Stomach (tissue), 8 donors: ENCODE measurements at regions not wholly inside any gene's neighbourhood (a gene's known extent, or its start where the extent isn't known, plus 50 kb on each side); places are given as distances from the start of the nearest gene placed in this dataset.
A peak's percentile ranks its signal among the peaks of the same experiment; 100 is the strongest.

Source experiments
- DNase-seq, 2 donors: peaks; one replicate each; pipeline versions ENCODE4 v3.0.0 to v3.0.0-alpha.2; 2013 to 2019
- H3K27ac ChIP-seq, 5 donors: fragments of 200-600 bp in 4 of 5; sonication (generic) in 4 of 5; one replicate each; pipeline ENCODE4 v1.5.1; 2013 to 2019; ENCODE audit warnings: mild to moderate bottlenecking in 1 of 5, moderate library complexity in 1 of 5
- H3K27me3 ChIP-seq, 3 donors: fragments of 200-600 bp; sonication (generic); one replicate each; pipeline ENCODE4 v1.5.1; 2017 to 2019; ENCODE audit warnings: mixed run types in 1 of 3
- H3K36me3 ChIP-seq, 4 donors: fragments of 200-600 bp; sonication (generic); 1 replicate in 3 of 4; 2 replicates in 1 of 4; pipeline ENCODE4 v1.5.1; 2016 to 2019
- H3K4me1 ChIP-seq, 4 donors: fragments of 200-600 bp; sonication (generic); one replicate each; pipeline ENCODE4 v1.5.1; 2016 to 2019
- H3K4me3 ChIP-seq, 4 donors: fragments of 200-600 bp; sonication (generic) in 3 of 4; one replicate each; pipeline ENCODE4 v1.5.1; 2016 to 2019; ENCODE audit warnings: mild to moderate bottlenecking in 1 of 4
- H3K9me3 ChIP-seq, 4 donors: fragments of 200-600 bp; sonication (generic); one replicate each; pipeline ENCODE4 v1.5.1; 2016 to 2019
- EP300 ChIP-seq: sonication (generic); formaldehyde crosslinking; IDR thresholded peaks from one replicate; pipeline ENCODE4 v1.6.1; 2017; ENCODE audit warnings: antibody characterized with exemption
- POLR2A ChIP-seq, 4 donors: fragments of 450-650 bp; IDR thresholded peaks; one replicate each; pipeline ENCODE4 v1.6.1; 2016; ENCODE audit warnings: antibody characterized with exemption in 4 of 4, control low read depth in 2 of 4, mild to moderate bottlenecking in 1 of 4, moderate library complexity in 1 of 4
- POLR2AphosphoS5 ChIP-seq, 3 donors: sonication (generic); formaldehyde crosslinking; IDR thresholded peaks; one replicate each; pipeline ENCODE4 v1.6.1; 2016; ENCODE audit warnings: antibody characterized with exemption in 3 of 3
- WGBS, 5 donors: extraction: QIAGEN DNeasy Blood & Tissue Kit in 3 of 5; methylation state at CpG; one replicate each; pipeline versions ENCODE4 v1.1.5 to v1.1.7; 2013 to 2018; 5-methylcytosine and 5-hydroxymethylcytosine counted together
- intact Hi-C: fragments of 100-400 bp; cut with DNase I; formaldehyde crosslinking; loops from one replicate; pipeline ENCODE4 v1.15.1; 2023; ENCODE audit warnings: low total_unique reads
- TF ChIP-seq, protein P1 (sequence below), 7 experiments: fragments of 450-650 bp in 4 of 7; fragments of 200-600 bp in 3 of 7; sonication (generic) in 3 of 7; IDR thresholded peaks; one replicate each; pipeline ENCODE4 v1.5.1; 2016 to 2019; ENCODE audit warnings: antibody characterized with exemption in 7 of 7, control low read depth in 2 of 7, mild to moderate bottlenecking in 1 of 7
- donor health status: healthy with polysubstance abuse.
- donor health status: Bipolar disorder and iron deficiency.
- donor health status: healthy.

DNA sequence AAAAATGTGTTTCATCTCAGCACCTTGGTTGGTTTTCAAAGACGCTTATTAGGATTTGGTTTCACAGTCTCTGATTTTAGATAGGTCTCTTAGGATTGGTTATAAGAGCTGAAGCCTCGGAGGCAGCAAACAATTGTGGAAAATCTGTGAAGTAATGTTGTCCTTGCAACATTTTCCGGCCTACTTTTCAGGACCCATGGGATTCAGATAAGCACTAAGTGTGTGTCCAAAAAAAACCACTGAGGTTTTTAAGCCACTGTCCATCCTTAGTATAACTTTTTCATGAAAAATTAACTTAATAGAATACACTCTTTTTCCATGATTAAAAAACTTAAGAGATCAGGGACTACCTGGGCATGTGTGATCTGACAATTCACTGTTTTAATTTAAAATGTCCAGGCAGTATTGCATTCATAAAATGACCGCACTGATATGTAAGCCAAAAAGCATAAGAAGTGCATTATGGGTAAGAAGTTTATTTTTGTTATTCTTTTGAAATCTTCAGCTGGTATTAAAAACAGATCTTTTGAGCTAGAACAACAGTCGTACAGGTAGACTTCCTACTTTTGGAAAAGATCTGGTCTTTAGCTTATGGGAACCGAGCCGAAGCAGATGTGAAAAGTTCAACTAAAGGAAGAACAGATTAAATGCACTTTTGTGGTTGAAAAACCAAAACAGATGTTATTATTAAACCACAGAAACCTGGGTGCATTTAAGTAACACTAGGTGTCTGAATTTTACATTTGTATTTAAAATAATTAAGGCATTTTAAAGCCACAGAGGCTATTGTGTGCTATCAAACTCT, 479.4 kb upstream of the ZEB2 start:
- DNase-seq, result no peak
- Histone ChIP-seq H3K36me3 (no peaks in the 10 kb centered on the region), H3K4me1 (no peaks in the 10 kb centered on the region), H3K9me3 (no peaks in the 10 kb centered on the region), H3K4me3 (no peak overlapping the region), H3K27ac (no peak overlapping the region), H3K27me3 (no peaks in the 10 kb centered on the region)
- intact Hi-C loops, result no loop called here
- WGBS, 5 donors, result 76 to 88% (median 86%) methylated on average over 7 of the region's 7 CpGs
- TF ChIP-seq EP300 (no peak), POLR2A (IDR thresholded peaks at IDR 0.05) (no peak), POLR2AphosphoS5 (IDR thresholded peaks at IDR 0.05) (no peak)
- TF ChIP-seq, protein P1, sequence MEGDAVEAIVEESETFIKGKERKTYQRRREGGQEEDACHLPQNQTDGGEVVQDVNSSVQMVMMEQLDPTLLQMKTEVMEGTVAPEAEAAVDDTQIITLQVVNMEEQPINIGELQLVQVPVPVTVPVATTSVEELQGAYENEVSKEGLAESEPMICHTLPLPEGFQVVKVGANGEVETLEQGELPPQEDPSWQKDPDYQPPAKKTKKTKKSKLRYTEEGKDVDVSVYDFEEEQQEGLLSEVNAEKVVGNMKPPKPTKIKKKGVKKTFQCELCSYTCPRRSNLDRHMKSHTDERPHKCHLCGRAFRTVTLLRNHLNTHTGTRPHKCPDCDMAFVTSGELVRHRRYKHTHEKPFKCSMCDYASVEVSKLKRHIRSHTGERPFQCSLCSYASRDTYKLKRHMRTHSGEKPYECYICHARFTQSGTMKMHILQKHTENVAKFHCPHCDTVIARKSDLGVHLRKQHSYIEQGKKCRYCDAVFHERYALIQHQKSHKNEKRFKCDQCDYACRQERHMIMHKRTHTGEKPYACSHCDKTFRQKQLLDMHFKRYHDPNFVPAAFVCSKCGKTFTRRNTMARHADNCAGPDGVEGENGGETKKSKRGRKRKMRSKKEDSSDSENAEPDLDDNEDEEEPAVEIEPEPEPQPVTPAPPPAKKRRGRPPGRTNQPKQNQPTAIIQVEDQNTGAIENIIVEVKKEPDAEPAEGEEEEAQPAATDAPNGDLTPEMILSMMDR (IDR thresholded peaks at IDR 0.05), result no peak

DNA sequence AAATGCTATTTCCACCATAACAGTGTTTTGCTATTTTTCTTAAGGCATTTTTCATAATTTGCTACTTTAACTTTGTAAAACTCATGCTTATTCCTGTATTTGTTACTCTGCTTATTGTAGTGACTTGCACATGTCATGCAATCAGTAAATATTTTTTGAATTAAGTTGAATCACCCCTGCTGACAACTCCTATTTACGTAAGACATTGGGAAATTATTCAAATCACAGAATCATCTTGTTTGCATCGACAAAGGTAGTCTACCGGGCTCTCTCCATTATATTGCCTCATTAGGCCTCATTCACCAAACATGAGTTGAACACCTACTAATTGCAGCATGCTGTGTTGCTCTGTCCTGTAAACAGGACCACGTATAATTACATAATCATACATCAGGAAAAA, 478.5 kb upstream of the ZEB2 start:
- H3K4me1 ChIP-seq, result no peaks in the 10 kb centered on the region
- H3K27me3 ChIP-seq, result no peaks in the 10 kb centered on the region
- H3K27ac ChIP-seq, result no peak overlapping the region
- TF ChIP-seq, protein P1 (IDR thresholded peaks at IDR 0.05), result no peak
- TF ChIP-seq EP300 (no peak), POLR2A (IDR thresholded peaks at IDR 0.05) (no peak), POLR2AphosphoS5 (IDR thresholded peaks at IDR 0.05) (no peak)
- no peak for DNase-seq
- H3K4me3 ChIP-seq, result no peak overlapping the region
- no peaks in the 10 kb centered on the region for H3K36me3 ChIP-seq
- intact Hi-C loops, result no loop called here
- WGBS, 5 donors, result 68 to 73% (median 71%) methylated on average over 4 of the region's 4 CpGs
- H3K9me3 ChIP-seq, result no peaks in the 10 kb centered on the region

DNA sequence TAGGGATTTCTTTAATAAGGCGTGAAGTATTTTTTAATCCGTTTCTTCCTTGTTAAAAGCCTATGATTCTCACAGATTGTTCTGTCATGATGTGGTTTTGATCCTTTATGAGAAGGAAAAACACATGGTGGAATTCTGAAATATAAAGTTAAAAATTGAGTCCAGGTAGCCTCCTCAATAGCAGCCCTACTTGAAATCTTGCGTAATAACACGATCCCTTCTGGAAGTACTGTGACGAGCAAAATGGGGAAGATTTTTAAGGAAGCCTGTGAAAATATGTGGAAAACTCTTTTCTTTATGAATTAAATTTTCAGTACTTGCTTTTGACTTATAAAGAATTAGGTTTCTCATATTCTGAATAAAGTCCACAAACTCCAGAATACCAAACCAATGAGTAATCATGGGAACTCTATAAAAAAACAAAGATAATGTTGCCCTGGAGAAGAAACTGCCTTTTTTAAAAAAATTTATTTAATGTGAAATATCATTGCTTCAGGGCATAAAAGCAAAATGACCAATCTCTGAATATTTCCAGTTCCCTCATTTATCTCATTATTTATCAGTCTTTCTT, 476.4 kb upstream of the ZEB2 start:
- no peaks in the 10 kb centered on the region for H3K9me3 ChIP-seq
- peak in 1 of 2 donors; percentile 3 for DNase-seq
- H3K4me1 ChIP-seq, result no peaks in the 10 kb centered on the region
- 64 to 73% (median 70%) methylated on average over 5 of the region's 5 CpGs for WGBS, 5 donors
- no peaks in the 10 kb centered on the region for H3K36me3 ChIP-seq
- TF ChIP-seq EP300, result no peak
- no peak for TF ChIP-seq POLR2A (IDR thresholded peaks at IDR 0.05)
- TF ChIP-seq, protein P1 (IDR thresholded peaks at IDR 0.05), result no peak
- TF ChIP-seq POLR2AphosphoS5 (IDR thresholded peaks at IDR 0.05), result no peak
- intact Hi-C loops, result no loop called here
- no peaks in the 10 kb centered on the region for H3K27me3 ChIP-seq
- H3K27ac ChIP-seq, result peak overlapping the region in 2 of 5 donors; percentile 3 to 37
- no peak overlapping the region for H3K4me3 ChIP-seq

DNA sequence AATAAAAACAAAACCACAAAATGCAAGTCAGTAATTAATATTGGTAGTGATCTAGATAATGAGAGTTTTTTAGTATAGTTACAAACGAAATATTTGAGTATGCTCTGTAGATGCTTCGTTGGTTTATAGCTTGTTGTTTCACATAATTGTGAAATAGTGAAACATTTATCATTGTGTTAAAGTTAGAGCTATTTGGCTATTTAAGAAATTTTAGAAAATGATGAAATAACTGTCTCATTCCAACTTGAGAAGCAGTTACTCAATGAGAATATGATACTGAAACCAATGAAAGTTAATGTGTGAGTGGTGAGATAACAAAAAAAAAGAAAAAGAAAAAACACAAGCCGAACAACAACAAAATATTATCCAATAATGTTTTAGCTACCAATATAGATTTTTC, 475.6 kb upstream of the ZEB2 start:
- 47 to 61% (median 52%) methylated on average over 3 of the region's 3 CpGs for WGBS, 5 donors
- TF ChIP-seq EP300 (no peak), POLR2AphosphoS5 (IDR thresholded peaks at IDR 0.05) (no peak), POLR2A (IDR thresholded peaks at IDR 0.05) (no peak)
- TF ChIP-seq, protein P1 (IDR thresholded peaks at IDR 0.05), result no peak
- Histone ChIP-seq H3K4me3 (no peak overlapping the region), H3K4me1 (no peaks in the 10 kb centered on the region), H3K27ac (peak overlapping the region in 2 of 5 donors; percentile 3 to 37), H3K9me3 (no peaks in the 10 kb centered on the region), H3K36me3 (no peaks in the 10 kb centered on the region), H3K27me3 (no peaks in the 10 kb centered on the region)
- no peak for DNase-seq
- intact Hi-C loops, result no loop called here
